SU-DHL-6 (cell line): ENCODE measurements at regions not wholly inside any gene's neighbourhood (a gene's known extent, or its start where the extent isn't known, plus 50 kb on each side); places are given as distances from the start of the nearest gene placed in this dataset.

Source experiments
- H2AFZ ChIP-seq: fragments of 200-600 bp; sonication (generic); 2 replicates; pipeline ENCODE4 v1.6.1; 2014; ENCODE audit warnings: low read depth, mild to moderate bottlenecking, moderate library complexity, mixed read lengths, antibody characterized with exemption, low read length; ENCODE audit not compliant: severe bottlenecking
- H3F3A ChIP-seq: fragments of 200-600 bp; shearing (Covaris generic); 2 replicates; pipeline ENCODE4 v1.6.0; 2016; ENCODE audit warnings: antibody characterized with exemption, mild to moderate bottlenecking; ENCODE audit not compliant: insufficient read depth
- H3K27ac ChIP-seq: fragments of 200-600 bp; sonication (generic); 2 replicates; pipeline ENCODE4 v1.5.1; 2016; ENCODE audit warnings: low read depth, mild to moderate bottlenecking, low read length, moderate library complexity, mixed read lengths
- H3K27me3 ChIP-seq: fragments of 200-600 bp; sonication (generic), shearing (Covaris generic); 2 replicates; pipeline ENCODE4 v1.6.0; 2014; ENCODE audit warnings: mild to moderate bottlenecking, low read length
- H3K36me3 ChIP-seq: fragments of 200-600 bp; sonication (generic); 2 replicates; pipeline ENCODE4 v1.6.1; 2014; ENCODE audit warnings: mild to moderate bottlenecking, low read length, mixed read lengths
- H3K4me2 ChIP-seq: fragments of 300-600, 200-600 bp; shearing (Covaris generic), sonication (generic); 2 replicates; pipeline ENCODE4 v1.6.0; 2014; ENCODE audit warnings: low read length, low read depth, mild to moderate bottlenecking; ENCODE audit not compliant: poor library complexity, severe bottlenecking
- H3K4me3 ChIP-seq: fragments of 200-600 bp; sonication (generic); 2 replicates; pipeline ENCODE4 v1.5.1; 2014; ENCODE audit warnings: antibody characterized with exemption, low read length, mild to moderate bottlenecking, mixed read lengths; ENCODE audit not compliant: insufficient read depth, poor library complexity, severe bottlenecking
- H3K79me2 ChIP-seq: fragments of 200-600 bp; sonication (generic); 2 replicates; pipeline ENCODE4 v1.6.1; 2014; ENCODE audit warnings: mild to moderate bottlenecking, low read length, moderate library complexity; ENCODE audit not compliant: insufficient read depth
- H3K9ac ChIP-seq: fragments of 200-600 bp; sonication (generic); 2 replicates; pipeline ENCODE4 v1.7.0; 2014; ENCODE audit warnings: mild to moderate bottlenecking, low read length
- H3K9me2 ChIP-seq: fragments of 200-600 bp; sonication (generic); replicated peaks from 2 replicates; pipeline ENCODE4 v1.6.1; 2014; ENCODE audit warnings: low read length; ENCODE audit not compliant: insufficient read depth
- H3K9me3 ChIP-seq: fragments of 200-600 bp; sonication (generic); 2 replicates; pipeline ENCODE4 v1.6.1; 2014; ENCODE audit warnings: low read length, mixed read lengths; ENCODE audit not compliant: insufficient read depth
- H4K20me1 ChIP-seq: fragments of 200-600 bp; sonication (generic); 2 replicates; pipeline ENCODE4 v1.6.1; 2014; ENCODE audit warnings: low read depth, mild to moderate bottlenecking, antibody characterized with exemption, low read length, moderate library complexity, mixed read lengths
- EZH2phosphoT487 ChIP-seq: fragments of 200-600 bp; sonication (generic), shearing (Covaris generic); conservative IDR thresholded peaks from 2 replicates; pipeline ENCODE4 v1.6.1; 2018; ENCODE audit warnings: mild to moderate bottlenecking, antibody characterized with exemption, low read length, moderate library complexity, mixed read lengths
- TF ChIP-seq, protein P1 (sequence below): fragments of 200-600 bp; sonication (generic); IDR thresholded peaks from one replicate; pipeline ENCODE4 v1.5.1; 2017; ENCODE audit warnings: antibody characterized with exemption, mild to moderate bottlenecking, low read length, moderate library complexity; ENCODE audit not compliant: insufficient read depth, poor library complexity, severe bottlenecking

DNA sequence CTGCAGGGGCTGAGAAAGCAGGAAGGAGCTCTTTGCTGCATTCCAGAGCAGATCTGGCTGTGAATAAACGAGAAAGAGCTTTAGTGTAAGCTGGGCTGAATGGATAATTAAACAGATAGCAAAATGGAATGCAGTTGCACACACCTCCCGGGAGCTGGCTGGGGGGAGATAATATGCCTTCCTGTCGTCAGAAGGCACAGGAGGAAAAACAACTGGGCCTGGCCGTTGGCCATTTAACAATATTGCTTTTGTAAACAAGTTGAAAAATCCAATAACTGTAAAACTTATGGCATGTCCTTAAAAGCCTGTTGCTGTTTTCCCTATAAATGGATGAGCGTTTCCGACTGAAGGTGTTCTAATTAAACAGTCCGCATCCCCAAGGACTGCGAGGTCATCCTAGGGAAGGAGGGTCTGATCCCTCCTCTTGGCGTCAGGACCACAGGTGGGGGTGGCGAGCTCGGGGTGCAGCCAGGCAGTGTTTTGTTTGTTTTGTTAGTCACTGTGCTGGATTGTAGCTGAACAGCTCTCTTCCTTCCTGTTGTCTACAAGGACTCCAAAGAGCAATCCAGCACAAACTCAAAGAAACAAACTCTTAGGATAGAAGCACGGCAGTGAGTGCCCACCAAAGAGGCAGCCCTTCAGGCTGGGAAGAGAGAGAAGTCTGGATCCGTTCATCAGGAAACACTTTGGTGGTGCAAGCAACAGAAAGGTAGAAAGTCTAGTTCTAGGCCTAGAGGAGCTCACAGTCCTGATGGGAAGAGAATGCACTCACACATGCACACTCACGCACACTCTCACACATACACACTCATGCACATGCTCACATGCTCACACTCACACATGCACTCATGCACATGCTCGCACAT, 133.4 kb upstream of the SMAD3 start:
- no peak overlapping the region for H3K27ac ChIP-seq
- H4K20me1 ChIP-seq = no peaks in the 10 kb centered on the region
- no peaks in the 10 kb centered on the region for H3K36me3 ChIP-seq
- H3K9me3 ChIP-seq = no peaks in the 10 kb centered on the region; the same call in 1 of the 2 replicates
- H3K9me2 ChIP-seq = no peaks in the 10 kb centered on the region
- TF ChIP-seq EZH2phosphoT487 = no peak
- TF ChIP-seq, protein P1, sequence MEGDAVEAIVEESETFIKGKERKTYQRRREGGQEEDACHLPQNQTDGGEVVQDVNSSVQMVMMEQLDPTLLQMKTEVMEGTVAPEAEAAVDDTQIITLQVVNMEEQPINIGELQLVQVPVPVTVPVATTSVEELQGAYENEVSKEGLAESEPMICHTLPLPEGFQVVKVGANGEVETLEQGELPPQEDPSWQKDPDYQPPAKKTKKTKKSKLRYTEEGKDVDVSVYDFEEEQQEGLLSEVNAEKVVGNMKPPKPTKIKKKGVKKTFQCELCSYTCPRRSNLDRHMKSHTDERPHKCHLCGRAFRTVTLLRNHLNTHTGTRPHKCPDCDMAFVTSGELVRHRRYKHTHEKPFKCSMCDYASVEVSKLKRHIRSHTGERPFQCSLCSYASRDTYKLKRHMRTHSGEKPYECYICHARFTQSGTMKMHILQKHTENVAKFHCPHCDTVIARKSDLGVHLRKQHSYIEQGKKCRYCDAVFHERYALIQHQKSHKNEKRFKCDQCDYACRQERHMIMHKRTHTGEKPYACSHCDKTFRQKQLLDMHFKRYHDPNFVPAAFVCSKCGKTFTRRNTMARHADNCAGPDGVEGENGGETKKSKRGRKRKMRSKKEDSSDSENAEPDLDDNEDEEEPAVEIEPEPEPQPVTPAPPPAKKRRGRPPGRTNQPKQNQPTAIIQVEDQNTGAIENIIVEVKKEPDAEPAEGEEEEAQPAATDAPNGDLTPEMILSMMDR = no peak
- H3F3A ChIP-seq = no peaks in the 10 kb centered on the region
- H3K79me2 ChIP-seq = no peaks in the 10 kb centered on the region
- no peak overlapping the region for H3K4me3 ChIP-seq
- no peak overlapping the region for H2AFZ ChIP-seq
- H3K4me2 ChIP-seq = no peak overlapping the region
- no peaks in the 10 kb centered on the region for H3K27me3 ChIP-seq
- H3K9ac ChIP-seq = no peak overlapping the region

DNA sequence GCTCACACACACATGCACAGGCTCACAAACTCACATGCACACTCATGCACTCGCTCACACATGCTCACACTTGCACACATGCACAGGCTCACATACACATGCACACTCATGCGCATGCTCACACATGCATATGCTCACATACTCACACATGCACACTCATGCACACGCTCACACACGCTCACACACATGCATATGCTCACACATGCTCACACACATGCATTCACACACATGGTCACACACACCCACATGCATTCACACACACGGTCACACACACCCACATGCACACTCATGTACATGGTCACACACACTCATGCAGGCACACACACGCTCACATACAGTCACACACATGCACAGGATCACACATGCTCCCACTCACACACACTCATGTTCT, 132.8 kb upstream of the SMAD3 start:
- Histone ChIP-seq H2AFZ (no peak overlapping the region), H3K4me2 (no peak overlapping the region), H3F3A (no peaks in the 10 kb centered on the region), H3K36me3 (no peaks in the 10 kb centered on the region), H3K9me2 (no peaks in the 10 kb centered on the region), H3K9ac (no peak overlapping the region), H3K79me2 (no peaks in the 10 kb centered on the region), H3K27ac (no peak overlapping the region), H3K27me3 (no peaks in the 10 kb centered on the region), H3K4me3 (no peak overlapping the region), H3K9me3 (no peaks in the 10 kb centered on the region; the same call in 1 of the 2 replicates), H4K20me1 (no peaks in the 10 kb centered on the region)
- no peak for TF ChIP-seq EZH2phosphoT487
- TF ChIP-seq, protein P1 = no peak

DNA sequence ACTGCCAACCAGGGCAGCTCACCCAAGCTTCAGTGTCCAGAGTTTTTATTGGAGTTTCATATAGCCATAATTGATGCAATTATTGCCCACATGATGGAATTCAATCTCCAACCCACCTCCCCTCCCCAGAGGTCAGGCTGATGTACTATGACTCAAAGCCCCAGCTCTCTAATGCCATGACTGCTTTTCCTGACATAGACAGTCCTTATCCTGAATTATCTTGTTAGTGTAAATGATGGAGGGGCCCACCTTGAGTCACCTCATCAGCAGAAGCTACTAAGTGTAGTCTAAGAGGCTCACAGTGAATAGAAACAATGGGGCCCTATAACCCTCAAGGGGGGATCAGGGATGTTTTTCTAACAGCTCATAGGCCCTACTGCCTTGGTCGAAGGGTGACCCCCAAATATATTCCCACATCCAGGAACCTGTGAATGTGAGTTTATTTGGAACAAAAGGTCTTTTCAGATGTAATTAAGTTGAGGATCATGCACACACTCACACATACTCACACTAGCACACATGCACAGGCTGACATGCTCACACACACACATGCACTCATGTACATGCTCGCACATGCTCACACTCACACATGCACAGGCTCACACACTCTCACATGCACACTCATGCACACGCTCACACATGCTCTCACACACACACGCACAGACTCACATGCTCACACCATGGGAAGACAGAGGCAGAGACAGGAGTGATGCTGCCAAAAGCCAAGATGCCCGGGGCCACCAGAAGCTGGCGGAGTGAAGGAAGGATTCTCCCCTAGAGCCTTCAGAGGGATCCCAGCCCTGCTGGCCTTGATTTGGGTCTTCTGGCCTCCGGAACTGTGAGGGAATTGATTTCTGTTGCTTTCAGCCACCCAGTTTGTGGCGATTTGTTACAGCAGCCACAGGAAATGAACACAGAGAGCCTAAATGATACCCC, 131.2 kb upstream of the SMAD3 start:
- Histone ChIP-seq H3K27ac (no peak overlapping the region), H3K4me2 (no peak overlapping the region)

More for the DNA sequence above, 131.2 kb upstream of the SMAD3 start:
- H3K9ac ChIP-seq = no peak overlapping the region
- no peaks in the 10 kb centered on the region for H4K20me1 ChIP-seq
- TF ChIP-seq, protein P1 = no peak
- TF ChIP-seq EZH2phosphoT487 = no peak
- no peaks in the 10 kb centered on the region for H3F3A ChIP-seq
- H3K4me3 ChIP-seq = no peak overlapping the region
- no peaks in the 10 kb centered on the region for H3K79me2 ChIP-seq
- no peaks in the 10 kb centered on the region for H3K36me3 ChIP-seq
- H3K9me3 ChIP-seq = no peaks in the 10 kb centered on the region; the same call in 1 of the 2 replicates
- H3K27me3 ChIP-seq = no peaks in the 10 kb centered on the region
- no peak overlapping the region for H2AFZ ChIP-seq
- no peaks in the 10 kb centered on the region for H3K9me2 ChIP-seq
